H9 (cell line): ENCODE measurements at regions not wholly inside any gene's neighbourhood (a gene's known extent, or its start where the extent isn't known, plus 50 kb on each side); places are given as distances from the start of the nearest gene placed in this dataset.

ENCODE experiments used
- DNase-seq: peaks from one replicate; pipeline ENCODE4 v3.0.0-alpha.2; 2017
- H2AFZ ChIP-seq: one replicate; pipeline ENCODE4 v1.6.1; 2013; ENCODE audit warnings: mild to moderate bottlenecking, low read length, control low read depth, moderate library complexity
- H2AK5ac ChIP-seq: 2 replicates; pipeline ENCODE4 v1.6.1; 2013; ENCODE audit warnings: low read length, control low read depth, mixed read lengths; ENCODE audit not compliant: insufficient read length
- H2BK120ac ChIP-seq: one replicate; pipeline ENCODE4 v1.6.1; 2013; ENCODE audit warnings: low read depth, mild to moderate bottlenecking, low read length, control low read depth, inconsistent platforms; ENCODE audit not compliant: poor library complexity, severe bottlenecking
- H2BK12ac ChIP-seq: 2 replicates; pipeline ENCODE4 v1.6.1; 2013; ENCODE audit warnings: low read length, control low read depth, mixed read lengths, low read depth; ENCODE audit not compliant: insufficient read length
- H2BK15ac ChIP-seq: 2 replicates; pipeline ENCODE4 v1.6.1; 2013; ENCODE audit warnings: low read depth, low read length, control low read depth
- H2BK20ac ChIP-seq: one replicate; pipeline ENCODE4 v1.6.1; 2013; ENCODE audit warnings: low read depth, mild to moderate bottlenecking, low read length, control low read depth, inconsistent platforms; ENCODE audit not compliant: poor library complexity, severe bottlenecking
- H2BK5ac ChIP-seq: 2 replicates; pipeline ENCODE4 v1.6.1; 2013; ENCODE audit warnings: low read length, control low read depth, mixed read lengths; ENCODE audit not compliant: insufficient read length
- H3K14ac ChIP-seq: 2 replicates; pipeline ENCODE4 v1.6.1; 2013; ENCODE audit warnings: low read length, control low read depth; ENCODE audit not compliant: insufficient read depth
- H3K18ac ChIP-seq: 2 replicates; pipeline ENCODE4 v1.6.1; 2013; ENCODE audit warnings: low read depth, mild to moderate bottlenecking, mixed read lengths, low read length, control low read depth; ENCODE audit not compliant: insufficient read length
- H3K23ac ChIP-seq: 2 replicates; pipeline ENCODE4 v1.6.1; 2013; ENCODE audit warnings: low read length, control low read depth, mixed read lengths, low read depth; ENCODE audit not compliant: insufficient read length
- H3K23me2 ChIP-seq: 2 replicates; pipeline ENCODE4 v1.6.1; 2013; ENCODE audit warnings: low read depth, mild to moderate bottlenecking, mixed read lengths, low read length, control low read depth; ENCODE audit not compliant: insufficient read length, poor library complexity, severe bottlenecking
- H3K27ac ChIP-seq: 2 replicates; pipeline ENCODE4 v1.5.1; 2013; ENCODE audit warnings: low read length, control low read depth, mixed read lengths, low read depth; ENCODE audit not compliant: insufficient read length
- H3K27me3 ChIP-seq: 2 replicates; pipeline ENCODE4 v1.6.1; 2013; ENCODE audit warnings: low read length, control low read depth, inconsistent platforms; ENCODE audit not compliant: insufficient read depth
- H3K4ac ChIP-seq: 2 replicates; pipeline ENCODE4 v1.6.1; 2013; ENCODE audit warnings: low read depth, mild to moderate bottlenecking, control low read depth, inconsistent platforms, low read length, moderate library complexity
- H3K4me1 ChIP-seq: 2 replicates; pipeline ENCODE4 v1.6.1; 2013; ENCODE audit warnings: low read length, control low read depth, inconsistent platforms; ENCODE audit not compliant: insufficient read depth
- H3K4me2 ChIP-seq: 2 replicates; pipeline ENCODE4 v1.6.1; 2013; ENCODE audit warnings: low read length, control low read depth, mixed read lengths; ENCODE audit not compliant: insufficient read length, insufficient read depth
- H3K56ac ChIP-seq: 2 replicates; pipeline ENCODE4 v1.6.1; 2013; ENCODE audit warnings: low read depth, mild to moderate bottlenecking, mixed read lengths, low read length, control low read depth; ENCODE audit not compliant: insufficient read length
- H3K79me1 ChIP-seq: 2 replicates; pipeline ENCODE4 v1.6.1; 2013; ENCODE audit warnings: low read depth, mild to moderate bottlenecking, moderate library complexity, low read length, control low read depth, inconsistent platforms; ENCODE audit not compliant: insufficient read depth, poor library complexity, severe bottlenecking
- H3K79me2 ChIP-seq: 2 replicates; pipeline ENCODE4 v1.6.1; 2013; ENCODE audit warnings: low read length, control low read depth, inconsistent platforms; ENCODE audit not compliant: insufficient read depth
- H3K9ac ChIP-seq: 2 replicates; pipeline ENCODE4 v1.6.1; 2013; ENCODE audit warnings: low read length, control low read depth, mixed read lengths; ENCODE audit not compliant: insufficient read length; ENCODE audit errors: extremely low read depth
- H3K9me3 ChIP-seq: one replicate; pipeline ENCODE4 v1.6.1; 2013; ENCODE audit warnings: low read depth, low read length, inconsistent platforms; ENCODE audit not compliant: control insufficient read depth
- H3T11ph ChIP-seq: one replicate; pipeline ENCODE4 v1.6.1; 2013; ENCODE audit warnings: mild to moderate bottlenecking, low read length, control low read depth, inconsistent platforms
- H4K20me1 ChIP-seq: one replicate; pipeline ENCODE4 v1.6.1; 2013; ENCODE audit not compliant: control insufficient read depth, insufficient read length, insufficient read depth
- H4K5ac ChIP-seq: 2 replicates; pipeline ENCODE4 v1.6.1; 2013; ENCODE audit warnings: low read depth, mild to moderate bottlenecking, mixed read lengths, low read length, control low read depth; ENCODE audit not compliant: insufficient read length
- H4K8ac ChIP-seq: replicated peaks from 2 replicates; pipeline ENCODE4 v1.6.1; 2013; ENCODE audit warnings: low read length, control low read depth, mixed read lengths, low read depth; ENCODE audit not compliant: insufficient read length
- H4K91ac ChIP-seq: 2 replicates; pipeline ENCODE4 v1.6.1; 2013; ENCODE audit warnings: low read depth, mild to moderate bottlenecking, moderate library complexity, mixed read lengths, low read length, control low read depth; ENCODE audit not compliant: insufficient read length
- H3K27ac Mint-ChIP-seq, 3 experiments: 2 replicates in 2 of 3; 3 replicates in 1 of 3; pipeline ENCODE4 v1.8.0; 2020 to 2021; ENCODE audit warnings: mixed read lengths in 3 of 3, mild to moderate bottlenecking in 1 of 3, moderate library complexity in 1 of 3
- H3K27me3 Mint-ChIP-seq: 2 replicates; pipeline ENCODE4 v1.8.0; 2021; ENCODE audit warnings: low read depth, mild to moderate bottlenecking, moderate library complexity, mixed read lengths
- H3K36me3 Mint-ChIP-seq, 3 experiments: 2 replicates in 2 of 3; 3 replicates in 1 of 3; pipeline ENCODE4 v1.8.0; 2020 to 2021; ENCODE audit warnings: low read depth in 3 of 3, mixed read lengths in 3 of 3; ENCODE audit not compliant: insufficient read depth in 1 of 3
- H3K4me1 Mint-ChIP-seq, 2 experiments: 2 replicates each; pipeline ENCODE4 v1.8.0; 2020; ENCODE audit warnings: mixed read lengths in 2 of 2
- H3K4me3 Mint-ChIP-seq, 2 experiments: 2 replicates in 1 of 2; 3 replicates in 1 of 2; pipeline ENCODE4 v1.8.0; 2020 to 2021; ENCODE audit warnings: mild to moderate bottlenecking in 2 of 2, mixed read lengths in 2 of 2, moderate library complexity in 1 of 2
- H3K9me3 Mint-ChIP-seq, 2 experiments: 2 replicates in 1 of 2; 3 replicates in 1 of 2; pipeline ENCODE4 v1.8.0; 2020; ENCODE audit warnings: mild to moderate bottlenecking in 2 of 2, mixed read lengths in 2 of 2, moderate library complexity in 1 of 2
- WGBS: extraction: QIAGEN DNeasy Blood & Tissue Kit; methylation state at CpG from one replicate; pipeline ENCODE4 v1.1.7; 2013; ENCODE audit warnings: missing lambda C conversion rate, low lambda C conversion rate, mixed read lengths; ENCODE audit not compliant: insufficient read length; ENCODE audit errors: extremely low coverage; 5-methylcytosine and 5-hydroxymethylcytosine counted together
- TF ChIP-seq, protein P1 (sequence below): fragments of 200-600 bp; sonication (generic); conservative IDR thresholded peaks from 3 replicates; pipeline ENCODE4 v1.8.0; 2021; ENCODE audit warnings: antibody characterized with exemption, mild to moderate bottlenecking

DNA sequence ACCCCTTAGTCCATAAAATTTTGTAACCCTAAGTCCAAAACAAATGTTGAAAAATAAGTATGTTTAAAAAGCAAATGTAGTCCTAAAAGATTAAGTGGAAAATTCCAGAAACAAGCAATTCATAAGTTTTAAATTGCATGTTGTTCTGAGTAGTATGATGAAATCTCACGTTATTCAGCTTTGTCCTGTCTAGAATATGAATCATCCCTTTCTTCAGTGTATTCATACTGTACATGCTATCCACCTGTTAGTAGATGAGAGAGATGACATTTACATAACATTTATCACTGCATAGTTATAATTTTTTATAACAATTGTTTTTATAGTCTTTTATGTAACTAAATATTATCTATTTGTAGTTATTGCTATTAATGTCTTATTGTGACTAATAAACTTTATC, 622.3 kb upstream of the CHORDC1 start:
- no peak overlapping the region for H2BK120ac ChIP-seq
- no peak overlapping the region for H4K5ac ChIP-seq
- H3K9ac ChIP-seq: no peak overlapping the region
- no peak overlapping the region for H2BK20ac ChIP-seq
- H3K27me3 ChIP-seq: no peaks in the 10 kb centered on the region
- no peak overlapping the region for H3K4ac ChIP-seq
- H3K79me2 ChIP-seq: no peaks in the 10 kb centered on the region
- H2AFZ ChIP-seq: no peak overlapping the region
- TF ChIP-seq, protein P1, sequence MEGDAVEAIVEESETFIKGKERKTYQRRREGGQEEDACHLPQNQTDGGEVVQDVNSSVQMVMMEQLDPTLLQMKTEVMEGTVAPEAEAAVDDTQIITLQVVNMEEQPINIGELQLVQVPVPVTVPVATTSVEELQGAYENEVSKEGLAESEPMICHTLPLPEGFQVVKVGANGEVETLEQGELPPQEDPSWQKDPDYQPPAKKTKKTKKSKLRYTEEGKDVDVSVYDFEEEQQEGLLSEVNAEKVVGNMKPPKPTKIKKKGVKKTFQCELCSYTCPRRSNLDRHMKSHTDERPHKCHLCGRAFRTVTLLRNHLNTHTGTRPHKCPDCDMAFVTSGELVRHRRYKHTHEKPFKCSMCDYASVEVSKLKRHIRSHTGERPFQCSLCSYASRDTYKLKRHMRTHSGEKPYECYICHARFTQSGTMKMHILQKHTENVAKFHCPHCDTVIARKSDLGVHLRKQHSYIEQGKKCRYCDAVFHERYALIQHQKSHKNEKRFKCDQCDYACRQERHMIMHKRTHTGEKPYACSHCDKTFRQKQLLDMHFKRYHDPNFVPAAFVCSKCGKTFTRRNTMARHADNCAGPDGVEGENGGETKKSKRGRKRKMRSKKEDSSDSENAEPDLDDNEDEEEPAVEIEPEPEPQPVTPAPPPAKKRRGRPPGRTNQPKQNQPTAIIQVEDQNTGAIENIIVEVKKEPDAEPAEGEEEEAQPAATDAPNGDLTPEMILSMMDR: no peak
- no peak overlapping the region for H3K18ac ChIP-seq
- H3K4me3 Mint-ChIP-seq: no peak overlapping the region
- no peaks in the 10 kb centered on the region for H3K9me3 Mint-ChIP-seq
- no peak overlapping the region for H2BK5ac ChIP-seq
- H4K8ac ChIP-seq: no peak overlapping the region
- H3K23ac ChIP-seq: no peak overlapping the region
- no peaks in the 10 kb centered on the region for H3K4me1 ChIP-seq
- H3K9me3 ChIP-seq: no peaks in the 10 kb centered on the region
- no peaks in the 10 kb centered on the region for H3K79me1 ChIP-seq
- H3K4me2 ChIP-seq: no peak overlapping the region
- no peaks in the 10 kb centered on the region for H4K20me1 ChIP-seq
- H2BK12ac ChIP-seq: no peak overlapping the region
- no peaks in the 10 kb centered on the region for H3K23me2 ChIP-seq
- no peak overlapping the region for H3K56ac ChIP-seq
- no peak overlapping the region for H3K27ac Mint-ChIP-seq
- WGBS: no CpG with 5 or more reads among the region's 1 CpG
- no peaks in the 10 kb centered on the region for H3K27me3 Mint-ChIP-seq
- DNase-seq: no peak
- no peak overlapping the region for H2BK15ac ChIP-seq
- H4K91ac ChIP-seq: no peak overlapping the region
- H3K4me1 Mint-ChIP-seq: 0 out of 4 replicates have a peak, but pooled peaks cover 0 to 2% of the 10 kb centered on the region in 2 experiments
- H2AK5ac ChIP-seq: no peak overlapping the region
- no peak overlapping the region for H3K14ac ChIP-seq
- H3K36me3 Mint-ChIP-seq: no peaks in the 10 kb centered on the region
- H3T11ph ChIP-seq: no peak overlapping the region
- H3K27ac ChIP-seq: no peak overlapping the region
